Fibroblast of the conjunctiva (primary cell): ENCODE measurements at regions not wholly inside any gene's neighbourhood (a gene's known extent, or its start where the extent isn't known, plus 50 kb on each side); places are given as distances from the start of the nearest gene placed in this dataset.
"Not testable (repeated sequence)": the region's sequence is repeated elsewhere in the genome, so short reads cannot be mapped to it uniquely, and the experiment has no call there.

Source experiments
- DNase-seq: peaks from one replicate; pipeline ENCODE4 v3.0.0-alpha.2; 2010; ENCODE audit warnings: low read depth

DNA sequence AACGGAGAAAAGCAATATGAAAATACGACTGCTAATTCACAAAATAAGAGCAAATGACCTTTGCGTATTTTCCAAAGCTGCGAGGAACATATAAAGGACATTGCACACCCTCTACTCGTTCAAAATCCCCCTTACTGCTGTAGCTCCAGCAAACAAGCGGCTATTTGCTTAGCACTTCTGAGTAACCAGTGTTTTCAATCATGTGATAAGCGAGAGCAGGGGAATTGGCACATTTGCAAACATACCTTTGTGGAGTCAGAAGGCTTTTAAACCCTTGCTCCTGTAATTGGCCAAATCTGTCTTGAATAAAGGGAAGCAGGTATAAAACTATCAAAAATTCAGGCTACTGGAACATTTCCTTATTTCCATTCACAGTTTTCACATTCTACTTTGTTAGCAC, 610.2 kb downstream of the UBE2NL start:
- DNase-seq: no peak

DNA sequence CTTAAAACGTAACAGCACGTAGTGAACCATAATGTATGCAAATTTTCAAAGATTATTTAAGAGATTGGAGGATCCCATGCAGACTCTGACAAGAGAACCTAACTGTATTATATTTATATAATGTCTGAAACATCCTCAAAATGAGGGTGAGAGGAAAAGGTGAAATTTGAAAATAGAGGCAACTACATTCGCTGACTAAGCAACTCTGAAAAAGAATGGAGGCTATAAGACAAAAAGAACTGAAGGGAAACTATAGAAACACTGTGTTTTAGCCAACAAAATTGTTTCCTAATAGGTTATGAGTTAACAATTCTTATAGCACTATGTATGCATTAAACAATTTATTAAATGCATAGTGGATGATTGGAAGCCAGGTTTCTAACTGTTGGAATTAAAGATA, 648.0 kb downstream of the UBE2NL start:
- DNase-seq: no peak

DNA sequence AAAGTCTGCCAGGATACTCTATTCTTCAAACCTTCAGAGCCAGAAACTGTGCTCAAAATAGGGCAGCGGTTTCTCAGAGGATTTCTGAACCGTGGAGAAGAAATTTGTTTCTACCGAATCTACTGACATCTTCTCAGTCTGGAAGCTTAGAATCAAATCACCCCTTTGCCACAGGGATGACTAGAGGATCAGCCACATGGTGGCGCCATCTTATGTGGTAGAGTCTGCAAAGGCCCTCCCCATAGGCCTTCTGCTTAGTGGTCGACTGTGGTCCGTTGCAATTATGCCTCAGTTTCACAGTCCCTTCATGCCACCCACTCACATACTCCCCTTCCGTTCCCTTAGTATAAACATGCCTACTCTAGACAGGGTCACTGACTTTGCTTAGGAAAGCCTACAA, 680.7 kb upstream of the SPANXN1 start:
- DNase-seq: no peak

DNA sequence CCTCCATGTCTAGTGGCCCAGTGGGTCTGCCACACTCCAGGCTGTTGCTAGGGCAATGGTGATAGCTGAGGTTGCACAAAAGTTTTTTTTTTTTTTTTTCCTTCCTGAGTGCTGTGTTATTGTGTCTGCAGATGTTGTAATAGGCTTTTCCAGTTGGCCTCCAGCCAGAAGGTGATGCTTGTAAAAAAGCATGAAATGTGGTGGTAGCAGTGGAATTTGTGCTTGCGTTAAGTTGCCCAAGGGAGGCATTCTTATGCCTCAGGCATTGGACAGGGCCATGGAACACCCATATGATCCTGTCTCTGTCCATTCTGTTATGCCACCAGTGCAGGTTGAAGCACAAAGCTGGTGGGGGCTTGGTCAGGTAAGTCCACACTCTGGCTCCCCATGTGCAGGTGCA, 660.5 kb upstream of the SPANXN1 start:
- DNase-seq: peak; percentile 9

DNA sequence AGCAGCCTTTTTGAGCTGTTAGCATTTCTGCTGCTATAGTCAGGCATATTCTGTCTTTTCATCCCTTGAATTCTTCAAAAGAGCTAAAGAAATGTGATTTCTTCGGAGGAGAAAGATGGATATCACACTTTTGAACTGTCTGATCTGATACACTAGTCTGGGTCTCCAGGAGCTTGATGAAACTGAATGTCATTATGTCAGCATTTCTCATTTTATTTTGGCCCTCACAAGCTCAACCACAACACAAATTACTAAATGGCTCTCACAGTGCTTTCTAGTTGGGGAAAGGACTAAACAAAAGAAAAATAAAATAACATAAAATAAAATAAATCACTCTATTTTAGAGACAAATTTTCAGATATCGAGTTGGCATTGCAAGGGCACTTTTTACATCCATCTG, 655.3 kb upstream of the SPANXN1 start:
- no peak for DNase-seq

DNA sequence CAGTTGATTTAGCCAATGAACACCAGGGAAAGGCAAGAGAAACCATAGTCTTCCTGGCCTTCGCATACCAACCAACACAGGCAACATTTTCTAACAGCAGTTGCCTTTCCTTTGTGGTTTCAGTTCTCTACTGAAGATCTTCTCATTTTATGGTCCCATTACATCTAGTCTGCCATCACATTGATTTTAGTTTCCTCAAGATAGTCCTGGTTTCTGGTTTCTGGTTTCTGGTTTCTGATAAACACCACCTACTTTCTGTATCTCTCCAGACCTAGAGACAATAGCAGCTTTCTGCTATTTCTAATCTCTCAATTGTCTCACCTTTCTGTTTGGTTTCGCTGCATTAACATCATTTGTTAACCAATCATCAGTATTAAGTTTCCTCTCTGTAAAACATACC, 646.3 kb upstream of the SPANXN1 start:
- DNase-seq: no peak

DNA sequence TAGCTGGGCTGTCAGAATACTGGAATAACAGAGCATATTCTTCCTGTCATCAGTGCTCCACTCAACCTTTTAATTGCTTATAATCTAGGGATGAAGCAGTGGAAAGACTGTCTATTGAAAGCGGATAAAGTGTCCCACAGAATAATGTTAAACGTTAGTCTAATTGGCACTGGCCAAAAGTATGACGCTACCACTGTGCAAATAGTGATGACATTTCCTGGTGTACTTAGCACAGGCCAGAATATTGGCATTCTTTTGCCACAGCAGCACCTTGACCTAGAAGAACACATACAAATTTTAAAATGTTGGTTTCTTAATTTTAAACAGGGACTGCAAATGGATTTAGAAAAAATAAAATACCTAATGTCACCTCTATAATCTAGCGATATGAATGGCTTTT, 635.2 kb upstream of the SPANXN1 start:
- no peak for DNase-seq

DNA sequence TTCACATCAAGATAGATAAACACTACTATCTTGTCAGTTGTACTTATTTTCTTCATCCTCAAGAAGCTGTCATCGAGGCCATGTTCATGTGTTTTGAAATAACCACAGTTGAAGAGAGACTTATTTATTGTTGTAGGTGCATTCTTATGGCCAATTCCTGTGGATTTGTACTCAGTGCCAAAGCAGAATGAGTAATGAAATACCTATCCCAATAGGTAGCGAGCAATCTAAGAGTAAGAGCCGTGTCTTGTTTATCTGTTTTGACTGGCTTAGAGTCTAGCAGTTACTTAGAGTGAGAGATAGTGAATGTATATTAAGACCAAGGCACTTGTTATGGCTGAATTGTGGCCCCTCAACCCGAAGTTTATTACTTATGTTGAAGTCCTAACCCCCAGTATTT, 631.0 kb upstream of the SPANXN1 start:
- no peak for DNase-seq

DNA sequence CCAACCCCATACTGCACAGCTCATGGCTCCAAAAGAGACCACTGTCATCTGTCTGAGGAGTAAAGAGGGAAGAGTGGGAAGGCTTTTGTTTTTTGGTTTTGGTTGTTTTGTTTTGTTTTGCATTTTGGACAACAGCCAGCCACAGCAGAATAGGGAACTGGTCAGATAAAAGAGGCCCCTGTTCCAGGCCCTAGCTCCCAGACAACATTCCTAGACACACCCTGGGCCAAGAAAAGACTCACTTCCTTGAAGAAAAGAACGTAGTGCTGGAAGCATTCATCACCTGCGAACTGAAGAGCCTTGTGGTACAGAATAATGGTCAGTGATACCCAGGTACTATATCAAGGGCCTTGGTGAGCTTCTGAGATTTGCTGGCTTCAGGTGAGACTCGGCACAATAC, 619.4 kb upstream of the SPANXN1 start:
- no peak for DNase-seq

DNA sequence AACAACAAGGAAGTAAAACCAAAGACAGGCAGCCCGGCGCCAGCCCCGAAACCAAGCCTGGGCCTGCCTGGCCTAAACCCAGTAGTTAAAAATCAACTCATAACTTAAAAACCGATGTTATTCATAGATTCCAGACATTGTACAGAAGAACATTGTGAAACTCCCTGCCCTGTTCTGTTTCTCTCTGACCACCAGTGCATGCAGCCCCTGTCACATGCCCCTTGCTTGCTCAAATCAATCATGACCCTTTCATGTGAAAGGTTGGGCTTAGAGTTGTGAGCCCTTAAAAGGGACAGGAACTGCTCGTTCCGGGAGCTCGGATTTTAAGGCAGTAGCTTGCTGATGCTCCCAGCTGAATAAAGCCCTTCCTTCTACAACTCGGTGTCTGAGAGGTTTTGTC, 612.9 kb upstream of the SPANXN1 start:
- DNase-seq: not testable (repeated sequence)

DNA sequence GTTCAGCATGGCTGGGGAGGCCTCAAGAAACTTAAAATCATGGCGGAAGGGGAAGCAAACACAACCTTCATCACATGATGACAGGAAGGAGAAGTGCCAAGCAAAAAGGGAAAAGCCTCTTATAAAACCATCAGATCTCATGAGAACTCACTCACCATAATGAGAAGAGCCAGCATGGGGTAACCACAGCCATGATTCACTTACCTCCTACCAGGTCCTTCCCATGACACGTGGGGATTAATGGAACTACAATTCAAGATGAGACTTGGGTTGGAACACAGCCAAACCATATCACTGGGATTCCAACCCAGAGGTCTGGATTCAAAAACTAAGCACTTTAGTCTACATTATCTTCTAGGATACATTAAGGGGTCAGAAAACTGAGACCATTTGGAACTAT, 609.6 kb upstream of the SPANXN1 start:
- no peak for DNase-seq

DNA sequence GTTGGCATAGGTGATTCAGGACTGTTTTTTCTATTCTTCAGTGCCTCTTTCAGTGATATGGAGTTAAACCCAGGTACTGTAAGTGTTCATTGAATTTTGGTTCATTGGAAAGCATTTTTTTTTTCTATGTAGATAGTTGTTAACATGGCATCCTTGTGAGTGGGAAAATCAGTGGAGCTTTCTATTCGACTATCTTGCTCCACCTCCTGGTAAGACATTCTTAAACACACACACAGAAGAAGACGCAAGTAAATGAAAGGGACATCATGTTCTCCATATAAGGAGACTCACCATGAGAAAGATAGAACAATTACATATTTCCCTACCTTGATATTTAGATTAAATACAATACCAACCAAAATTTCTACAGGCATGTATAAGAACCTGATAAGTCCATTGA, 598.5 kb upstream of the SPANXN1 start:
- no peak for DNase-seq

DNA sequence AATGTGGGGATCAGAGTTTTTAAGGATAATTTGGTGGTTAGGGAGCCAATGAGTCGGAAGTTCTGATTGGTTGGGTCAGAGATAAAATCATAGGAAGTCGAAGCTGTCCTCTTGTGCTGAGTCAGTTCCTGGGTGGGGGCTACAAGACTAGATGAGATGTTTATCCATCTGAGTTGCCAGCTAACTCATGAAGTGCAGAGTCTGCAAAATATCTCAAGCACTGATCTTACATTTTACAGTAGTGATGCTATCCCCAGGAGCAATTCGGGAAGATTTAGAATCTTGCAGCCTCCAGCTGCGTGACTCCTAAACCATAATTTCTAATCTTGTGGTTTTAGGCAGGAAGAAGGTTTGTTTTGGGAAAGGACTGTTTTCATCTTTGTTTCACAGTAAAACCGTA, 565.8 kb upstream of the SPANXN1 start:
- DNase-seq: peak; percentile 4

DNA sequence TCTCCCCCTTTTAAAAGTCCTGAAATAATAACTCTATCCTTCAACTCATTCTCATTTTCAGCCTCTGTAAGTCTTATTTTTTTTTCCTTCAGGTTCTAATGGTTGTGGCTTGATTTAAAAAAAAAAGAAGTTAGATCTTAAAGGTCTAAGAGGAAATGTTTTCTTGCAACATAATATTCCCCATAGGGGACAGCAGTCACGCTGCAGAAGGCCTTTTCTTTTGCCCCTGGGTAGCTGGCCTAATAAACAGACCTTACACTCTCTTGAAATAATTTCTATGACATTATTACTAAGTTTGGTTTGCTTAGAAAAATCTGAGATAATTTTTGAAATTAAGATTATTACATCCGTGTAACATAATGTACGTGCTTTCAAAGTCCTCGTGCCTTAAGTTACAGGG, 564.1 kb upstream of the SPANXN1 start:
- no peak for DNase-seq

DNA sequence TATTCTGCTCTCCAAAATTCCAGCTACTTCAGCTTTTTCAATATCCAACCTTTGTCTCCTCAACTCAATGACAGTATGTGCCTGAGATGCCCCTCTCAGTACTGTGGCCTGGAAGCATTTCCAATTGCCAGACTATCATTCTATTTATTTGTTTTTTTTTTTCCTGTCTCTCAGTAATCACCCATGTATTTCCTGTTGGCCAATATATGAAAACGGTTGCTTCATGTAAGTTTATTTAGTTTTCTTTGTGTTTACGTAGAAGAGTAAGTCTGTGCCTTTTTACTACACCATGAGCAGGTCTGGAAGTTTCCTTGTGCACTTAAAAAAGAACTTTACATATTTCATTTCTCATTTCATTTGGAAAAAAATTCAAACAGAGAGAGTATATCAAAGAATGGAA, 537.5 kb upstream of the SPANXN1 start:
- DNase-seq: no peak

DNA sequence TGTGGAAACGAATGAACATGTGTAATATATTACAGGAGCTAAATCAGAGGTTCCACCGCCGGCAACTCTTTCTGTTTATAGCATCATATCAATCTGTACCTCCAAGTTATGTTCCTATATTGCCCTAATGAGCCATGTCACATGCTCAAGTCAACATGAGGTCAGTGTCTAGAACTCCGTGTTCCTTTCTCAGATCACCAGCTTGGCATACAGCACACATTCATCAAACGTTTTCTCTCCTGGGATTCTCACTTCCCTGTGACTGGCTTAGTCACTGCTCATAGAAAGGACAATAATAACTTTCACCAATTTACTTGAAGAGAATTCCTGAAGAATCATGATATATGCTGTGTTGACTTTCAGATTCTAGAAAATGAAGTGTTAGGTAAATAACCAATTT, 532.0 kb upstream of the SPANXN1 start:
- no peak for DNase-seq

DNA sequence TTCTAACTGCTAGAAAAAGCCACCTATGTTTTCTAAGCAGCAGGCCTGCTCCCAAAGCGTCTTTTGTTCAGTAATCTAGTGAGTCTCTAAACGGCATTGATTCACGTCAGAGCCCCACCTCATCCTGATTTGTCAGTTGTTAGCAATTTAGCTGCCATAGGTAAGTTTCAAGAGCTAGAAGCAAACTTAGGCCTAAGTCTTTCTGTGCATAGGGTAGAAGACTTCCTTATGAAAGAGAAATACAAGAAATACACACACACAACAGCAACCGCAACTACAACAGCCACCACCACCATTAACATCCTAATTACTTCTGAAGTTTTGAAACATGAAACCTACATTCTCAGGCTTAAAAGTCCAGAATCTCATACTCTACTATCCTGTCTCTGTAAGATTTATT, 531.1 kb upstream of the SPANXN1 start:
- no peak for DNase-seq

DNA sequence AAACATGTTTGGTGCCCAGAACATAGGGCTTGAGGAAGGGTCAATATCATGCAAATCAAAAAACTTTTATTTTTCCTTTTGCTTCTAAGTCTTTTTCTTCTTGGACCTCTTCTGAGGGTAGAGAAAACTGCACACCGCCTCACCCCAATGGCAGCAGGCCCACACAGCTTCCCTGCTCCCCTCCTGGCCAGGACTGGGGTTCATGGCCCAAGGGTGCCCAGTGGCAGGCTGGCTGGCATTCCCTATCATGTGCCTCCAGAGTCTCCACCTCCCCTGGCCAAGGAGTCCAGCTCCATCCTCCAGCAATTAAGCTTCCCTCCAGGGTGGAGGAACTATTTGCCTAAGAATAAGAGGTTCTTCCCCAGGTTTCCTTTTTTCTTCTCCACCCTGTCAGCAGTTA, 529.6 kb upstream of the SPANXN1 start:
- DNase-seq: no peak

DNA sequence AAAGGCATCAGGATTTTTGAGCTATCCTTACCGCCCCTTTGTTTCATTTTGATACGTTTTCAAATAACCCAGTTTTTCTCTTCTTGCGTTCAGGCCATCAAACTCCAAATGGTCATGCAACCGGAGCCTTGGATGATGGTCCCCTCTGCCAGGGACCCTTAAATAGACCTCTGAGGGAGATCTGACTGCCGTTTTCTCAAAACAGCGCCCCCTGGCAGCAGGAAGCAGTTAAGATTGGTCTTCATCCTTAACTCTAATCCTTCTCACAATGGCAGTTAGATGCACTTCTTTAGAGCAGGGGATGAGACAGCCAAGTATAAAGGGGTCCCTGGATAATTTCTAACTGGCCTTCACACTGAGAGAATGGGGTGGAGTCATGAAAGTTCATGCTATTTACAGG, 525.0 kb upstream of the SPANXN1 start:
- DNase-seq: no peak

DNA sequence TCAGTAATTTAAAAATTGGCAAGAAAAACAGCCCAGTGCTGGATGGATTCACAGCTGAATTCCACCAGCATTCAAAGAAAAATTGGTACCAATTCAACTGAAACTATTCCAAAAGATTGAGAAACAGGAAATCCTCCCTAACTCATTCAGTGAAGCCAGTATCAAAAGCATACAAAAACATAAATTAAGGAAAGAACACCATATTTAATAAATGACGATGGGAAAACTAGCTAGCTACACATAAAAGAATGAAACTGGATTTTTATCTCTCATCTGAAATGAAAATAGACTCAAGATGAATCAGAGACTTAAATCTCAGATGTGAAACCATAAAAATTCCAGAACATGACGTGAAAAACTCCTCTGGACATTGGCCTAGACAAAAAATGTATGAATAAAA, 516.8 kb upstream of the SPANXN1 start:
- DNase-seq: peak; percentile 10

DNA sequence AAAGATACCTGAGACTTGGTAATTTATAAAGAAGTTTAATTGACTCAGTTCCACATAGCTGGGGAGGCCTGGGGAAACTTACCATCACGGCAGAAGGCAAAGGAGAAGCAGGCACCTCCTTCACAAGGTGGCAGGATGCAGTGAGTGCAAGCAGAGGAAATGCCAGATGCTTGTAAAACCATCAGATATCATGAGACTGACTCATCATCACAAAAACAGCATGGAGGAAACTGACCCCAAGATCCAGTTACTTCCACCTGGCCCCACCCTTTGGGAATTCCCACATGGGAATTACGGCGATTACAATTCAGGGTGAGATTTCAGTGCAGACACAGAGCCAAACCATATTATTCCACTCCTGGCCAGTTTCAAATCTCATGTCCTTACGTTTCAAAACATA, 514.7 kb upstream of the SPANXN1 start:
- DNase-seq: no peak

DNA sequence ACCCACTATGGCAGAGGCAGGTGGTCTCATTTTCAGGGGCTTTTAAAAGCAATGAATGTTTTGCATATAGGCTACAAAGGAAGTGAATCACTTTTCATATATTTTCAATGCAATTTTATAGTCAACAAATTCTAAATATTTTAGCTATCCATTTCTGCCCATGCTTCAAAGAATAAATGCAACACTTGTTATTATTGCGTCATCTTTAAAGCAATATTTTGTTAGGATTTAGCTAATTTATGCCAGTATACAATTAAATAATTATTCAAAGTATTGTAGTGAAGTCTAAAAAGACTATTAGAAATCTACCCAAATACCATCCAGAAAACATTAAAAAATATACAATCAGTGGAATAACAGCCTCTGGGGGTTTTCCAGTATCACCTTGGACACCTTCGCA, 509.1 kb upstream of the SPANXN1 start:
- DNase-seq: no peak

DNA sequence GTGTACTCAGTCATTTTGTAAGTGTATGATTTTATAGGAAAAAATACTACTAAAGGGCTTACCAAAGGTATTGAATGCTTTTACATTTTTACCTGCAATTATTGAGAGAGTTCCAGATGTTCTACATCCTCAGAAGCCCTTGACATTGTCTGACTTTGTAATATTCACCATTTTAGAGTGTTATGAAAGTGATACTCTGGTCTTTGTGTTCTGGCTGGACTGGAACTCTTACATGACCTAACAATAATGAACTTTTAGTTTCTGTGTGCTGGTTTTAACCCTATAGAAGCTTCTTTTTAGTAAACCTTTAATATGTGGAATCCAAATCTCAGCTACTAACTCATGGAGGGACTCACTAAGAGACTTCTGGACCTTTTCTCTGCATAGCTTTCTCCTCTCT, 478.8 kb upstream of the SPANXN1 start:
- no peak for DNase-seq

DNA sequence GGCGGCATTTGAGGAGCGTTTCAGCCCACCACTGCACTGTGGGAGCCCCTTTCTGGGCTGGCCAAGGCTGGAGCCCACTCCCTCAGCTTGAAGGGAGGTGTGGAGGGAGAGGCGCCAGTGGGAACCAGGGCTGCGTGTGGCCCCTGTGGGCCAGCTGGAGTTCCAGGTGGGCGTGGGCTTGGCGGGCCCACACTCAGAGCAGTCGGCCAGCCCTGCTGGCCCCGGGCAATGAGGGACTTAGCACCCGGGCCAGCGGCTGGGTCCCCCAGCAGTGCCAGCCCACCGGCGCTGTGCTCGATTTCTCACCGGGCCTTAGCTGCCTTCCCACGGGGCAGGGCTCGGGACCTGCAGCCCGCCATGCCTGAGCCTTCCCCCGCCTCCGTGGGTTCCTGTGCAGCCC, 463.8 kb upstream of the SPANXN1 start:
- DNase-seq: not testable (repeated sequence)

DNA sequence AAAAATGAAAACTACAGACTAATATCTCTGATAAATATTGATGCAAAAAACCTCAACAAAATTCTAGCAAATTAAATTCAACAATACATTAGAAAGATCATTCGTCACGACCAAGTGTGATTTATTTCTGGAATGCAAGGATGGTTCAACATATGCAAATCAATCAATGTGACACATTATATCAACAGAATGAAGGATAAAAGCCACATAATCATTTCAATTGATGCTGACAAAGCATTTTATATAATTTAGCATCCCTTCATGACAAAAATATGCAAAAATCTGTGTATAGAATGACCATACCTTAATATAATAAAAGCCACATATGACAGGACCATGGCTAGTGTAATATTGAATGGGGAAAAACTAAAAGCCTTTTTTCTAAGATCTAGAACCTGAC, 457.2 kb upstream of the SPANXN1 start:
- DNase-seq: no peak
